Ecto neural progenitor cell (in vitro differentiated cells): ENCODE measurements at regions not wholly inside any gene's neighbourhood (a gene's known extent, or its start where the extent isn't known, plus 50 kb on each side); places are given as distances from the start of the nearest gene placed in this dataset.

ENCODE experiments used
- DNase-seq: peaks from one replicate; pipeline ENCODE4 v3.0.0-alpha.2; 2018; ENCODE audit warnings: low spot score

- no peak for DNase-seq
Measured at GRCh38 chr10:78717200-78717599, 351.6 kb upstream of the ZMIZ1 start.

GRCh38 chr10:78718032-78718572 is 350.7 kb upstream of the ZMIZ1 start:
- DNase-seq: no peak

GRCh38 chr10:78719276-78719675 is 349.5 kb upstream of the ZMIZ1 start:
- DNase-seq: no peak

GRCh38 chr10:78720091-78720490 is 348.7 kb upstream of the ZMIZ1 start:
- DNase-seq: no peak

- no peak for DNase-seq
Measured at GRCh38 chr10:78721231-78721630, 347.5 kb upstream of the ZMIZ1 start.

- DNase-seq: no peak
Measured at GRCh38 chr10:78724846-78725245, 343.9 kb upstream of the ZMIZ1 start.

- DNase-seq: no peak
Measured at GRCh38 chr10:78726171-78726570, 342.6 kb upstream of the ZMIZ1 start.

GRCh38 chr10:78727251-78727650 is 341.5 kb upstream of the ZMIZ1 start:
- no peak for DNase-seq

- DNase-seq: no peak
Measured at GRCh38 chr10:78727728-78728127, 341.0 kb upstream of the ZMIZ1 start.

- no peak for DNase-seq
Measured at GRCh38 chr10:78728176-78728575, 340.6 kb upstream of the ZMIZ1 start.

GRCh38 chr10:78729366-78729765 is 339.4 kb upstream of the ZMIZ1 start:
- DNase-seq: no peak

- DNase-seq: no peak
Measured at GRCh38 chr10:78729800-78730199, 339.0 kb upstream of the ZMIZ1 start.

- DNase-seq: no peak
Measured at GRCh38 chr10:78730754-78731153, 338.0 kb upstream of the ZMIZ1 start.

GRCh38 chr10:78731675-78732074 is 337.1 kb upstream of the ZMIZ1 start:
- no peak for DNase-seq

- DNase-seq: no peak
Measured at GRCh38 chr10:78732381-78732780, 336.4 kb upstream of the ZMIZ1 start.

- no peak for DNase-seq
Measured at GRCh38 chr10:78736926-78737630, 331.7 kb upstream of the ZMIZ1 start.

GRCh38 chr10:78737883-78738856 is 330.6 kb upstream of the ZMIZ1 start:
- DNase-seq: no peak

- no peak for DNase-seq
Measured at GRCh38 chr10:78738861-78739260, 329.9 kb upstream of the ZMIZ1 start.

- DNase-seq: no peak
Measured at GRCh38 chr10:78739444-78740053, 329.2 kb upstream of the ZMIZ1 start.

- no peak for DNase-seq
Measured at GRCh38 chr10:78740976-78741915, 327.5 kb upstream of the ZMIZ1 start.

GRCh38 chr10:78742406-78742729 is 326.4 kb upstream of the ZMIZ1 start:
- DNase-seq: no peak
